Activated T-cell treated with anti-CD3 and anti-CD28 coated beads, Interleukin-2, amount 50 U/mL, for 48 hours (primary cell): ENCODE measurements at regions not wholly inside any gene's neighbourhood (a gene's known extent, or its start where the extent isn't known, plus 50 kb on each side); places are given as distances from the start of the nearest gene placed in this dataset.
"Not testable (repeated sequence)": the region's sequence is repeated elsewhere in the genome, so short reads cannot be mapped to it uniquely, and the experiment has no call there.

Experiments
- DNase-seq, 2 experiments: peaks; one replicate each; pipeline ENCODE4 v3.0.0-alpha.2; 2020

DNA sequence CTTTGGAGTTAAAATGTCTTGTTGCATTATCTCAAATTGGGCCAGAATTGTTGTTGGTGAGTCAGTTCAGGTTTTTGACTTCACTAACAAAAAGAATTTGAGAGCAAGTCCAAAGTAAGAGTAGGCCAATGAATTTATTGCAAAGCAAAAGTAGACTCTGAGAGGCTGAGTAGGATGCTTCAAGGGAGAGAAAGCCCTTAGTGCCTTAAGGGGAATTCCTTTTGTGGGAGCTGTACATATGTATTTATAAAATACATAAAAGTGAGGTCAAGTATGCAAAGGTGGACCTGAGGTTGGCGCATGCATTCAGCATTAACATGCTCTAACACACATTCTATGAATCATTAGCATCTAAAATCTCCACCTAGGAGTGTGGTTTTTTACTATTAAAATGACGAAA lies 565.4 kb downstream of the GRXCR1 start:
- DNase-seq: no peak

DNA sequence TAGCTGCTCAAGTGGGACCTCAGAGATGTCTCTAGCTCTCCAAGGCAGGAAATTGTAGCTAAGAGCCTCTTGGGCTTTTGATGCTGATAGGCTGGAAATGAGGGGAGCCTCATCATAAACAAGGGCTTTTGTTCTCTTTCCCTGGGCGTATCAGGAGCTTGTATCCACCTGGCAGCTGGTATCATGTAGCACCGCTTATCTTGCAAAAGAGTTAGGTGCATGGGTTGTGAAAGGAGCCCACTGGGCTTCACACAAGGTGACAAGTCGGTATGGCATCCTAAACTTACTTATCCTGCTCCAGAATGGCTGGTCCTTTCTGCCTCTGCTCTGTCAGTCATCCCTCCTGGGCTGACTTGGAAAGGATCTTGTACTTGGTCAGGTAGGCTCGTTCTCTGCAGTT lies 565.8 kb downstream of the GRXCR1 start:
- no peak for DNase-seq

DNA sequence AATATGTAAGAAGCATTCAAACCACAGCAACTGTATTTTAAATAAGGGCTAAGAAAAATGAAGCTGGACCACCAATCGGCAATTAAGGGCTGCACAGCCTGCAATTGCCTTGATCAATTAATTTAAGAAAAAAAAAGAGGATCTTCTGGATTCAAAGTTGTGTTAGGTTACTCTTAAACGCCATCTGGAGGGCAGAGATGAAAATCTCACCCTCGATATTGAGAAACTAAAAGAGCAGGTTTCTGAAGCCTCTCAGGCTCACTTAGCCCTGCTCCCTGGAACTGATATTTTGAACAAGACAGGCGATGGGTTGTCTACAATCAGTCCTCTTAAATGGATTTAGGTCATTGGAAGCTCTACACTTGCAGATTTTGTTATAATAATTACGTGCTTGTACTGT lies 579.4 kb downstream of the GRXCR1 start:
- no peak for DNase-seq

DNA sequence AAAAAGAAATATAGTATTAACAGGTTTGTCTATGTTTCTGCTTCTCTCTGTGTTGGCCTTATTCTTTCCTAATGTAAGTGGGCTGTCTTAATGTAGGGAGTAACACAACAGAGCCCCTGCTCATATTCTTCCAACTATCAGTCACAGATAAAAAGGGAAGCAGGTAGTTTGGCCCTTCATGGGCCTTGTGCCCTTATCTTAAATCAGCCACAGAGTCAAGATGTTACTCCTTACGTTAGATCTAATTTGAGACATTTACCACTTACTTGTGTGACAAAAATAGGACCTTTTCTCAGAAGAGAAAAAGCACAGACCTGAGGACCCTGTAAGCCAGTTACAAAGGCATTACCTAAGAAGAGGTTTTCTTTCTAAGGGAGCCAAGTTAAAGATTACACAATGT lies 589.0 kb downstream of the GRXCR1 start:
- DNase-seq: no peak

- DNase-seq: no peak
Observed at GRCh38 chr4:43485196-43485595, 592.7 kb downstream of the GRXCR1 start.

DNA sequence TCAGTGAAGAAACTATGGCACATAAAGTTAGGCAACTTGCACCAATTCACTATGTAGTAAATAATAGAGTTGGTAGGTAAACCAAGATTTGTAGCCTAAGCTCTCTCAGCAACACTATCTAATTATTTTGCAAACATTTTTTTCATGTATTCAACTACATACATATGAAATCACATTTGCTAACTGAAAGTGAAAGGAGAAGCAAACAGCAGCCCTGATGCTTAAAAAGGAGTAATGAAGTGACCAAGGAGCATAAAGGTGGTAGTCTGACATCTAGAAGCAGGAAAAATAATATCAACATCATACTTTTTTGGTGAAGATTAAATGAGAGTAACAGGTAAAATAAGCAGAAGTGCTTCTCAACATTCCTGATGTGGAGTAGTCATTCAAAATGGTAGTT lies 603.7 kb downstream of the GRXCR1 start:
- no peak for DNase-seq

DNA sequence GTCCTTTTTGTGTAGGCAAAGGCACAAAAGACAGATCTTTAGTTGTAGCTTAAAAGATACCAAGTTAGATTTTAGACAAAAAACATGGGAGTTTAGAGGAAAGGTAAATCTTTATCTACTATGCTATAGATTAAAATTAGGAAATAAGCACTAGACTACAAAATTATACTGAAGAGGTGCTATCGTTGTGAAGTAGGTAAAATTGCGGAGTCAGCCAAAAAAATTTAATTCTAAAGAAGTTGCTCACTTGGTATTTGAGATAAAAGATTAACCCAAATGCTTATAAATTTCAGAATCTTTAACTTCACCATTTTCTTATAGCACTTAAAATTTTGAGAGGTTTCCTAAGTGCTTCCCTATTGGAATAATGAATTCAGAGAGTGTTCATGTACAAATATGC lies 604.1 kb downstream of the GRXCR1 start:
- no peak for DNase-seq

DNA sequence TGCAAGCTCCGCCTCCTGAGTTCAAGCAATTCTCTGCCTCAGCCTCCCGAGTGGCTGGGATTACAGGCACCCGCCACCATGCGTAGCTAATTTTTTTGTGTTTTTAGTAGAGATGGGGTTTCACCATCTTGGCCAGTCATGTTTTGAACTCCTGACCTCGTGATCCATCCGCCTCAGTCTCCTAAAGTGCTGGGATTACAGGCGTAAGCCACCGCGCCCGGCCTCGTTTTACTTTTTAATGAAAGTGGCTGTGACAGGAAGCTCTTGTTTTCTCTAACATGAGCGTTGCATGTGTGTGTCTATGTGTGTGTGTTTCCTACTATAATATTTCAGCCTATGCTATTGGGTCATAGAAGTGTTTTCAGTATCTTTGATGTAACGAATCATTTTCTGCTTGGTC lies 613.3 kb downstream of the GRXCR1 start:
- DNase-seq: not testable (repeated sequence)

- no peak for DNase-seq
Observed at GRCh38 chr4:43512253-43512652, 619.7 kb downstream of the GRXCR1 start.

DNA sequence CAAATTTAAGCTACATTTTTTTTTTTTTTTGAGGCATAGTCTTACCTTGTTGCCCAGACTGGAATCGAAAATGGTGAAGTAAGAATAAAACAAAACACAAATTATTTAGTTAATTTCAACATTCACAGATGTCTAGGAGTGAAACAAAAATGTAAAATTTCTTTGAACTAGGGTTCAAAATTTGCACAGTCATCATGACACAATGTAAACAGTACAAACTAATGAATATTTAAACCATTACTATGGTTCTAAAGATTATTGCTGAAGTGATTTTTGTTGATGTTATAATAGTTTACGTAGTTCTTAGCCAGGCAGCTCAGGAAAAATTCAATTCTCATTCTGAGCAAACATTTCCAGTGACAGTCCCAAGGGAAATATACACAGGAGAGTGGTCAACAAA lies 633.1 kb downstream of the GRXCR1 start:
- DNase-seq: no peak

DNA sequence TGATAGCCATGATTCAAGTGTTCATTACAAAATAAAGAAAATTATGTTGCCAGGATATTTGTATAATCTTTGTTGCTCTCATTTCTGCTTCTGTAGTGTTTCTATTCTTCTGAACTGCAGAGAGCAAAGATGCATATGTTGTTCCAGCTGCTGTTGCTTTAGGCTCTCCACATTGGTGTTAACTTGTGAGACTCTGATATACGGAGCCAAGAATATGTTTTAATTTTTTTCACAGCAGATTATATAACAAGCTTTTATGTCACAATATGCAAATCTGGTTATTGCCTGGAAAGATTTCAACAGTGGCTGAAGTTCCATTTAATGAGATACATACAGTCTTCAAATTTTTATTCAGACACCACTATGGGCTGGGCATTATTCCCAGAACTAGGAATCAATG lies 655.0 kb downstream of the GRXCR1 start:
- no peak for DNase-seq

DNA sequence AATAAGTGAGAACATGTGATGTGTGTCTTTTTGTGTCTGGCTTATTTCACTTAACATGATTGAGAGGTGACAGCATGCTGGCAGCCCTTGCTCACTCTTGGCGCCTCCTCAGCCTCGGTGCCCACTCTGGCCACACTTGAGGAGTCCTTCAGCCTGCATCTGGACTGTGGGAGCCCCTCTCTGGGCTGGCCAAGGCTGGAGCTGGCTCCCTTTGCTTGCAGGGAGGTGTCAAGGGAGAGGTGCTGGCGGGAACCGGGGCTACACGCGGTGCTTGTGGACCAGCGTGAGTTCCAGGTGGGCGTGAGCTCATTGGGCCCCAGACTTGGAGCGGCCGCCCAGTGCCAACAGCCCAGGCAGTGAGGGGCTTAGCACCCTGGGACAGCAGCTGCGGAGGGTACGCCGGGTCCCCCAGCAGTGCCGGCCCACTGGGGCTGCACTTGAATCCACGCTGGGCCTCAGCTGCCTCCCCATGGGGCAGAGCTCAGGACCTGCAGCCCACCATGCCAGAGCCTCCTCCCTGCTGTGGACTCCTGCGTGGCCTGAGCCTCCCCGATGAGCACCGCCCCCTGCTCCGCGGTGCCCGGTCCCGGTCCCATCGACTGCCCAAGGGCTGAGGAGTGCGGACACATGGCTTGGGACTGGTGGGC lies 658.6 kb downstream of the GRXCR1 start:
- no peak for DNase-seq

DNA sequence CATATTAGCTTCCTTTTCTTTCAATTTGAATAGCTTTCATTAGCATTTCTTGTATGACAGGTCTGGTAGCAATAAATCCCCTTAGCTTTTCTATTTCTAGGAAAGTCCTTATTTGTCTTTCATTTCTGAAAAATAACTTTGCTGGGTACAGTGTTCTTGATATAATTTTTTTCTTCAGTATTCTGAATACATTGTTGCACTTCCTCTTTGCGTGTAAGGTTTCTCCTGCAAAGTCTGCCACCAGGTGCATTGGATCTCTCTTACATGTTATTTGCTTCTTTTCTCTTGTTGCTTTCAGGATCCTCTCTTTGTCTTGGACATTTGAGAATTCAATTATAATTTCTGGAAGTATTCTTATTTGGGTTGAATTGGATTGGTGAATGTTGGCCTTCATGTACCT lies 663.7 kb downstream of the GRXCR1 start:
- no peak for DNase-seq

- no peak for DNase-seq
Observed at GRCh38 chr4:43560047-43560446, 667.5 kb downstream of the GRXCR1 start.

- DNase-seq: no peak
Observed at GRCh38 chr4:43564107-43564506, 671.6 kb downstream of the GRXCR1 start.

DNA sequence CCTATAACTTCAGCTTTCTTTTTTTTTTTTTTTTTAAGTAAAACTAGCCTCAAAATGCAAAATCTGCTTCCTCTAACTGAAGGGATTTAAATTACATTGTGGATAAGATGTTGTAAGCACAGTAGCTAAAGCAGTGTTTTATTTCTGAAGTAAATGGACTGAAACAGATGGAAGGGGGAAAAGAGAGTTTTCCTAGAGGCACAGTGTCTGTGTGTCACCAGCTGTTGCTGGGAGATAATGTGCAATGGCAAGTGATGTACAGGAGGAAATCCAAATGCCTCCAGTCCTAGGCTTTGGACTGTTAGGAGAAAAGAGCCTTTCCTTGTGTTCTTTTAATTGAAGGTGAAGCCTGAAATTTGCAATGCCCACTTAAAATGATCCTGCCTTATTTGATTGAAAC lies 672.1 kb downstream of the GRXCR1 start:
- no peak for DNase-seq

DNA sequence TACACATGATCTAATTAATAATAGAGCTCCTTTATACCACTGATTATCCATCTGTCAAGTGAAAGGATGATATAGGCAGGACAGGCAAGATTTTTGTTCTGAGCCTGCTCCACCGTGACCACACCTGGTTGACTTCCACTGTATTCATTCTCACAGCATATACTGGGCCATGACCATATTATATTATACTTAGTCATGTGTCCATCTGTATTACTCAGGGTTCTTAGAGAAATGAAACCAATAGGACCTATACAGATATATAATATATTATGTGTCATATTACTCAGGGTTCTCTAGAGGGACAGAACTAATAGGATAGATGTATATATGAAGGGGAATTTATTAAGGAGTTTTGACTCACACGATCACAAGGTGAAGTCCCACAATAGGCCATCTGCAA lies 675.1 kb downstream of the GRXCR1 start:
- no peak for DNase-seq

DNA sequence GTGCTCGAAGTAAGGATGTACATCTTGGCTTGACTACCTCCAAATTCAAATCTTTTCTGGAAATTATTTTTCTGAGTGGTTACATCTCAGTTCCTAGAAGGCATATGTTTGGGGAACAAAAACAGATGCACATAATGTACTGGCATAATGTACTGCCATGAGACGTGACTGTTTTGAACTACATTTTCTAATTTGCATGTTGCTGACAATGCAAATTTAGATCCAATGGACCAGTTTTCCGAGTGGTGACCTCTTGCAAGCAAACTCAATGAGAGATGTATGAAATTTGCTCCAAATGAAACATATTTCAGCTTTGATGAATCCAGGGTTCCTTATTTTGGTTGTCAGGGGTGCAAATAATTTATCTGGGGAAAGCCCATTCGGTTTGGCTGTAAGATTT lies 694.3 kb downstream of the GRXCR1 start:
- no peak for DNase-seq

GRCh38 chr4:43587758-43588157 lies 695.2 kb downstream of the GRXCR1 start:
- no peak for DNase-seq

DNA sequence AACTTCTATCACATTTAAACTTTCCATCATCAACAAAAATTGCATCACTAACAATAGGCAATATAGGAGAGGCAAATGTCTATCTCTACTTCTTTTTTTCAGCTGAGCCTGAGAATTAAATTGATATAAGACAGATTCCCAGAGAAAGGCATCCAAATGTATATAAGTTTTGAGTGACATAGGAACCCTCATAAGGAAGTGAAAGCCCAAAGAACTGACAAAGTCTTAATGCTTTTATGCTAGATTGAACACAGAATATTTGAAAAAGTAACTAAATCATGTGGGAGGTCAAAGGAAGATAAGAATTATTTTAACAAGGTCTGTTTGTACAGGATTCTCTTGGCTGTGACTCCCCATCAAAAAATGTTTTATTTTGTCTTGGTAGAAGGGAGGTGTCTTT lies 714.9 kb downstream of the GRXCR1 start:
- no peak for DNase-seq

DNA sequence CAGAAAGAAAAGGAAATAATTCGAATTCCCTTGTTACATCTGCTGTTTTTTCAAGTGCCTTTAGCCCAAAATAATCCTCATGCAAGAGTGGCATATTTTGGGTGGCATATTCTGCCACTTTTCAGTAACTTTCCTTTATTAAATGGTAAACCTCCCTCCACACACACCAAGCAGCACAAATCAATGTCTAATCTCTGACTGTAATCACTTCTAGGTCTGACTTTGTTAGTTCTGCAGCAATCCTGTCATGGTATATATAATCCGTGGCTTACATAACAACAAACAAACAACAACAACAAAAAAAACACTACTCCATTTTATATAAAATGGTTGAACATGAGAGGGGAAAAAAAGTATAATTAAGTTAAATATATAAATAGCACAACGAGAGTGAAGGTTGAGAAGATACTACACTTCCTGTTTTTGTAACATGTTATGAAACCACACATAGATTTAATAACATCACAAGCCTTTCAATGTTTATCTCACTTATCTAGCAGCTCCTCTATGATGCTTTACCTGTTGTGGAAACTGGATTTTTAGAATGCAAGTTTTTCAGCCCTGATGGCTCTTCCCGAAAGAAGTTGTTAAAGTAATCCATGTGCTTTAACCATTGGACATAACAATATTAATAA lies 715.4 kb downstream of the GRXCR1 start:
- no peak for DNase-seq

DNA sequence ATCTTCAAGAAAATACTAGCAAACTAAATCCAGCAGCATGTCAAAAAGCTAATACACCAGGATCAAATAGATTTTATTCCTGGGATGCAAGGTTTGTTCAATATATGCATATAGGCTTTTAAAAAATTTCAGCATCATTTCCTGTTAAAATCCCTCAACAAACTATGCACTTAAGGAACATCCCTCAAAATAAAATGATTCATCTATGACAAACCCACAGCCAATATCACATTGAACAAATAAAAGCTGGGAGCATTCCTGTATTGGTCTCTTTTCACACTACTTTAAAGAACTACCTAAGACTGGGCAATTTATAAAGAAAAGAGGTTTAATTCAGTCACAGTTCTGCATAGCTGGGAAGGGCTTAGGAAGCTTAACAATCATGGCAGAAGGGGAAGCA lies 726.7 kb downstream of the GRXCR1 start:
- no peak for DNase-seq

- not testable (repeated sequence) for DNase-seq
Observed at GRCh38 chr4:43637893-43638292, 745.4 kb downstream of the GRXCR1 start.

DNA sequence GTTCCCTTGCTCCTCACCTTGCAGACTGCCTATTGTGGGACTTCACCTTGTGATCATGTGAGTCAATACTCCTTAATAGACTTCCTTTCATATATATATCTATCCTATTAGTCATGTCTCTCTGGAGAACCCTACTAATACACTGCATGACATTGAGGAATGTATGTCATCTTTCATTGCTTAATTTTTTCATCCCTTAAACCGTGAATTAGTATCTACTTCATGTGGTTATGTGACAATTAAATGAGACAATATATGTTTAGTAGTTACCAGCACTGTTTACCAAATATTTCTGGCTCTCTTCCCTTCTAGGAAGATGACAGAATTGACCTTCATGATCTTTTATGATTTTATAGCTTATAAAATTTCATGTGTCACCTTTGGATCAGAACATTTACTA lies 759.5 kb downstream of the GRXCR1 start:
- DNase-seq: no peak

DNA sequence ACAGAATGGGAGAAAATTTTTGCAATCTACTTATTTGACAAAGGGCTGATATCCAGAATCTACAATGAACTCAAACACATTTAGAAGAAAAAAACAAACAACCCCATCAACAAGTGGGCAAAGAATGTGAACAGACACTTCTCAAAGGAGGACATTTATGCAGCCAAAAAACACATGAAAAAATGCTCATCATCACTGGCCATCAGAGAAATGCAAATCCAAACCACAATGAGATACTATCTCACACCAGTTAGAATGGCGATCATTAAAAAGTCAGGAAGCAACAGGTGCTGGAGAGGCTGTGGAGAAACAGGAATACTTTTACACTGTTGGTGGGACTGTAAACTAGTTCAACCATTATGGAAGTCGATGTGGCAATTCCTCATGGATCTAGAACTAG lies 767.0 kb downstream of the GRXCR1 start:
- not testable (repeated sequence) for DNase-seq
